Activated CD4-positive, alpha-beta T cell treated with anti-CD3 and anti-CD28 coated beads, Interleukin-2, amount 50 U/mL, for 24 hours (primary cell): ENCODE measurements at regions not wholly inside any gene's neighbourhood (a gene's known extent, or its start where the extent isn't known, plus 50 kb on each side); places are given as distances from the start of the nearest gene placed in this dataset.

ENCODE experiments used
- DNase-seq, 2 donors: peaks; one replicate each; pipeline ENCODE4 v3.0.0-alpha.2; 2020; ENCODE audit warnings: low read depth in 1 of 2, low spot score in 1 of 2

- DNase-seq, result no peak
These were observed 362.0 kb upstream of the NFE2L3 start for GRCh38 chr7:25789701-25790640.

DNA sequence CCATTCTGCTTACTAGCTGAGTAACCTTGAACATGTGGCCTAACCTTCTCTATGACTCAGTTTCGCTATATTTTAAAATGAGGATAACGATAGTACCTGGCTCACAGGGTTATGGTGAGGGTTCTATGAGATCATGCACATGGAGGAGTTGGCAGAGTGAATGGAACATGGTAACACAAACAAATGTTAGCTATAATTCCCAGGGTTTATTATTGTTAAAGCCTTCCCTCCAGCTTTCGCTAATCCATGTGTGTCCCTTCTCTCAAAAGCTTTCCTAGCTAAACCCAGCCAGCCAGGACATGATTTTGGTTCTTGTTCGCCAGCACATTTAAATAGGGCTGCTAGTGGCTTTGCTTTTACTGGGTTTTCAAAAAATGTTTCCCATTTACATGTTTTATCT is 361.0 kb upstream of the NFE2L3 start:
- no peak for DNase-seq

GRCh38 chr7:25792586-25792985 is 359.4 kb upstream of the NFE2L3 start:
- DNase-seq, result no peak

DNA sequence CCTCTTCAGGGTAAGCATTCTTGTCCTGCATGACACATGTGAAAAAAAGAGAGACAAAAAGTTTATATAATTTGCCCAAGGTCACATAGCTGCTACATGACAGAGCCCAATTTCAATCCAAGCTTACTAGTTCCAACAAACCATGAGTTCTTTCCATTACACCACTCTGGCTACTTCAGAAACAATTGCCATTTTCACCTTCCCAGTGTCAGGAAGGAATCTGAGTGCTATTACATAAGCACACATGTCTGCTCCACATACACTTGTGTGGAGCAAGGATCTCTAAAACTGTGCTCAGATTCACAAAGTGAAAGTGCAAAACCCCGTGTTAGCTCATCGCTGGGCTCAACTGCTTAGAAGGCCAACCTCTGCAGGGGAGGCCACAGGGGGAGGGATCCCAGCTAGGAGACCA is 356.2 kb upstream of the NFE2L3 start:
- no peak for DNase-seq

GRCh38 chr7:25798344-25798743 is 353.7 kb upstream of the NFE2L3 start:
- no peak for DNase-seq

- no peak for DNase-seq
These were observed 350.8 kb upstream of the NFE2L3 start for GRCh38 chr7:25801214-25801613.

DNA sequence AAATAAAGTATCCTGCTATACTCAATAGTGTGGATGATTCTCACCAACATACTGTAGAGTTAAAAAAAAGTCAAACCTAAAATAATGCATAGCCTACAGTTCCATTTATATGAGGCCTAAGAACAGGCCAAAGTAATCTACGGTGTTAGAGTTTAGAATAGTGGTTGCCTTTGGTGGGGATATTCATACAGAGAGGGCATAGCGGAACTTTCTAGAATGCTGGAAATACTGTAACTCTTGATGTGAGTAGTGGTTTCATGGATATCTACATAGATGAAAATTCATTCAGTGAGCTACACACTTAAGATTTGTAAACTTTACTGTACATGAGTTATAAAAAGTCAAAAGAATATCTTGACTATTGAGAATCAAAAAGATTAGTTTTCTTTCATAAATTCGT is 349.9 kb upstream of the NFE2L3 start:
- no peak for DNase-seq

GRCh38 chr7:25802473-25802872 is 349.5 kb upstream of the NFE2L3 start:
- no peak for DNase-seq

GRCh38 chr7:25803117-25803887 is 348.7 kb upstream of the NFE2L3 start:
- DNase-seq, result no peak

GRCh38 chr7:25804154-25804553 is 347.8 kb upstream of the NFE2L3 start:
- DNase-seq, result no peak

- no peak for DNase-seq
These were observed 346.8 kb upstream of the NFE2L3 start for GRCh38 chr7:25805027-25805687.

DNA sequence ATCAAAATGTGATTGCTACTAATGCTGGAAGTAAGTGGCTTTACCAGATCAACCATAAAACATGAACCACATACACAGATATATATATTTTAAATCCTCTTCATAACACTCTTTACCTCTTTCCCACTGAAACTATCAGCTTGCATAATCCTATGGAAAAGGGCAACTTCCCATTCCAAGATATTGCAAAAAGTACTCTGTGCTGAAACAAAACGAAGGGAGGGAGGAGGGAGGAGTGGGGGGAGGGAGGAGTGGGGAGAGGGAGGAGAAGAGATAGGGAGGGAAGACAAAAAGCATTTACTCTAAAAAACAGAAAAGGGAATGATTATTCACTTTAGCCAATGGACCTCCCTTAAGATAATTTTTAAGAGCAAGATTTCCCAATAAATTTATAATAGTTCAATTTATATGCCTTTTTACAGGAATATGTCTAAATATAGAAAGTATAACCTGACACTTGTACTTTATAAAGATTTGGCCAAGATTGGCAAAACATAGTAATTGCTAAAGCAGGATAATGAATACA is 344.8 kb upstream of the NFE2L3 start:
- DNase-seq, result no peak

DNA sequence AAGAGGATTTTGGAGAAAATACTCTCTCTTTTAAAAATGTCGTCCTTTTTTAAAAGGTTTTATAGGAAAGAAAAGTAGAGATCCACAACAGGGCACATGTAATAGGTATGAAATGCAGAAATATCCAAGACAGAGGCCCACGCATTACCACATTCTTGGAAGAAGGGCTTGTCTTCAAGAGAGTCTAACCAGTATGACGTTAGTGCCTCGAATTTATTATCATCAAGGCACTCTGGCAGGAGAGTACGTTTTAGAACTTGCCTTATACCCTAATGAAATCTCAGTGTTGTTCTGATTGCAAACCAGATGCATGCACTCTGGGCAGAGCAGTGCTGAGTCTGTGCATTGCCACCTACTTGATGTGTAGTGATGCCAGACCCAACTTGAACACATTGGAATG is 342.6 kb upstream of the NFE2L3 start:
- DNase-seq, result no peak

- no peak for DNase-seq
These were observed 339.7 kb upstream of the NFE2L3 start for GRCh38 chr7:25812086-25812850.

DNA sequence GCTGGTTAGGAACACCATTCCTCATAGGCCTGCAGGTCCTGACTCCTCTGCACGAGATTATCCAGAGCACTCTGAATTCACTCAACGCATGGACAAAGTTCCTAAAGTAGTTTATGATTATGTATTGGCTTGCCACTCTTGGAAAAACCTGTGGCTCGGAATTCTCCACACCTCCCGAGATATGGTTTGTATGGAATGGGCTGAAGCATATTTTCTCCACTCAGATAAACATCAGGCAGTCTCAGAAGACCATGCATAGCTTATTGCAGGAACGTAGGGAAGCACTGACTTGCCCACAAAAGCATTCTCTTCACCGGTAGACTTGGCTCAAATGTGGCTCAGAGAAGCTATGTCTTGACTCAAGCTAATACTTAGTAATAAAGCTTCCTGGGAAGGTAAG is 338.6 kb upstream of the NFE2L3 start:
- no peak for DNase-seq

- no peak for DNase-seq
These were observed 336.3 kb upstream of the NFE2L3 start for GRCh38 chr7:25815711-25816110.

DNA sequence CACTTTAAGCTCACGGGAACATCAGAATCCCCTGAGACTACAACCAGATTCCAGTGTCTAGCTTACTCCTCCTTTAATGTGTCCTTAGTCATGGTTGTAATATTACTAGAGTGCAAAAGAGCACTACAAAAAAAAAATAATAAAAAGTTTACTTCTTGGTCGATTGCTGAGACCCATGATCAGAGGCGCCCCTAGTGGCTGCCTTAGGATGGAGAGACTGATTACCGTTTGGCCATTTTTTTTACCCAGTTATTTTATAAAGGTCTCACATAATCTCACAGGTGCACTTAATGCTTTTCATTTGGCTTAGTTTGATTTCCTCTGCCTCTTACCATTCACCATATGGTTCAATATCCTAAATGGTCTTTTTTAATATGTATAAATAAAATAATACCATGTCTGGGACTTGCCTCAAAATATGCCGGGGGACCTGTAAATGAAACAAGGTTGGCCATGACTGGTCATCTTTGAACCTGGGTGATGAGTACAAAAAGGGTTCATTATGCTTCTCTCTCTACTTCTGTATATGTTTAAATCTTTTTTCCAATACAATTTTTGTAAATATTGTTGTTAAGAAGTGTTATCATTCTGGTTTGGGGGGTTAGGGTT is 331.5 kb upstream of the NFE2L3 start:
- no peak for DNase-seq

- DNase-seq, result no peak
These were observed 330.8 kb upstream of the NFE2L3 start for GRCh38 chr7:25821225-25821624.

- DNase-seq, result no peak
These were observed 329.2 kb upstream of the NFE2L3 start for GRCh38 chr7:25822823-25823222.

DNA sequence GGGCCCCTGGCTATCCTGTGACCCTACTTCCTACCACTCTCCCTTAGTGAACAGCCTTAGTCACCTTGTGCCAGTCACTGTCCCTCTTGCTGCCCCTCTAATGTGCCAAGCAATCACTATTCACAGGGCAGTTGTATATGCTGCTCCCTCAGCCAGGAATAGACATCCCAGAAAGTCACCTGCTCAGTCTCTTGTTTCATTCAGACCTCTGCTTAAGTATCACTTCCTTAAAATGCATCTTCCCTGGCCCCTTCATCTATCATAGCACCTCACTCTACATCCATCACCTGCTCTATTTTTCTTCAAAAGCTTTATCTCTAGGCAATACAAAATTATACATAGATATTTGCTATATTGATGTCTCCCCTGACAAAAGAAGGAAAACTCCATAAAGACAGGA is 328.4 kb upstream of the NFE2L3 start:
- DNase-seq, result no peak
